Activated CD8-positive, alpha-beta memory T cell treated with anti-CD3 and anti-CD28 coated beads for 24 hours (primary cell): ENCODE measurements at regions not wholly inside any gene's neighbourhood (a gene's known extent, or its start where the extent isn't known, plus 50 kb on each side); places are given as distances from the start of the nearest gene placed in this dataset.
"Not testable (repeated sequence)": the region's sequence is repeated elsewhere in the genome, so short reads cannot be mapped to it uniquely, and the experiment has no call there.

Source experiments
- DNase-seq: peaks from one replicate; pipeline ENCODE4 v3.0.0-alpha.2; 2020

GRCh38 chr16:66041907-66042306 is 324.6 kb upstream of the CDH5 start:
- no peak for DNase-seq

- no peak for DNase-seq
Measured at GRCh38 chr16:66039793-66040192, 326.7 kb upstream of the CDH5 start.

GRCh38 chr16:66036793-66037715 is 329.4 kb upstream of the CDH5 start:
- no peak for DNase-seq

GRCh38 chr16:66036184-66036583 is 330.3 kb upstream of the CDH5 start:
- DNase-seq = no peak

DNA sequence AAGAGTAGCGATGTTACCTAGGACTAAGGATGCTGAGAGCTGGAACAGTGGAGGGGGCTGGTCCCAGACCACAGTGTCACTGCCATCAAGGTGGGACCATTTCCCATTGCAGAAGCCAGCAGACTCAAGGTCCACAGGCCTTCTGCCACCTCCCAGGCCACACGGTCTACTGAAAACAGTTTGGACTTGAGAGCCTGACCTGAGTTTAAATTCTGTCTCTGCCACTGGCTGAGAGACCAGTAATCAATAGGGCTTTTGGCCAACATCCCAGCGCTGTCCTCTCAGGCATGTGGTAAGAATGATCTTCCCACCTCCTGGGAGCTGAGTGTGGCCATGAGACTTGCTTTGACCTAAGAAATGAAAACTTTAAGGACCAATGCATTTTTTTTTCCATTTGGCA is 331.4 kb upstream of the CDH5 start:
- DNase-seq = no peak

DNA sequence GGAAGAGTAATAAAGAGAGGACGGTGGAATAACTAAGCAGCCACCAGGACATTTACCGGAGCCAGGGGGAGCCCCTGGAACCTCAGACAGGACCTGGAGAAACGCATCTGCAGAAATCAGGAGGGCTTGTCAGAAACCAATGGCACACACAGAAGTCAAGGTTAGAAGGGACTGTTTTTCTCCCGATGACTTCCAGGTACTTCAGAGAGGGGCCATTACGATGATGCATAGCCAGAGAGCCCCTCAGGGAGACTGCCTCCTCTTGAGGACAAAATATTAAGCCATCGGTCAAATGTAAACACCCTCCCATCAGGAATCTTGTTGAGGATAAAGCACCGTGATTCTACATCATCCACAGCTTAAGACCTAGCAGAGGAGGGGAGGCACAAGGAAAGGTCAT is 333.6 kb upstream of the CDH5 start:
- DNase-seq = no peak

- no peak for DNase-seq
Measured at GRCh38 chr16:66030036-66030435, 336.5 kb upstream of the CDH5 start.

- no peak for DNase-seq
Measured at GRCh38 chr16:66028510-66029216, 337.8 kb upstream of the CDH5 start.

DNA sequence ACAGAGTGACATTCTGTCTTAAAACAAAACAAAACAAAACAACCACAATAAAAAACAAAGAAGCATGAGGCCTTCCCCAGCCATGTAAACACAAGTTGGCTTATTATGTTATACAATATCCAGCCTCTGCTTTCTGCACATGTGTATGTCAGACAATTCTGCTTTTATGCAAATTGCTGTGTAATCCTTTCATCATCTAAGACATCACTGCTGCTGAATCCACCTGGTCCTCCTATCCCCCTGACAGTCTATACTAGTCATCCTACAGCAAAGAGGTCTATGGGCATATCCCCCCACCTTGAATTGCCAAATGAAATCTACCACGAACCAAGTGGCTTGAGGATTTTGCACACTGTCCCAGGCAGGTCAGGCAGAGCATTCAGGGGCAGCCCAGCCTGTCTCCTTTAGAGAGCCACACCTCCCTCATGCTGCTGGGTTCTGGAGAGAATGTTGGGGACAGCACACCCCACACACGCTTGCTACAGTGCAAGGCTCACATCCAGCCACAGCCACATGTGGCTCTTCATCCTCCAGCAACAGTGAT is 339.6 kb upstream of the CDH5 start:
- DNase-seq = no peak

GRCh38 chr16:66026211-66026610 is 340.3 kb upstream of the CDH5 start:
- no peak for DNase-seq

DNA sequence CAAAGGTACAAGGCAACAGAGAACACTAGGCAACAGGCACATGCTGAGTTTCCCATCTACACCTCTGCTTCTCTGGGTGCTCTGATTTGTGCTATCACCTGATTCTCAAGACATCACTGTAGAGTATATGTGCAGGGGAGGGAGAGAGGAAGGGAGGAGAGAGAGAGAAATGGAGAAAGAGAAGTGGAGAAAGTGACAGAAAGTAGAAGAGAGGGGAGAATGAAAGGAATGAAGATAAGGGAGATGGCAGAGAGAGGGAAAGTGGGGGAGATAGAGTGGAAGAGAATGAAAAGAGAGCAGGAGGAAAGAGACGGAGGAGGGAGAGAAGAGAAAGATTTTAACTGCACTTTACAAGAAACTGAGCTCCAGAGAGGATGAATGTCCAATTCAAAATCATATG is 340.7 kb upstream of the CDH5 start:
- no peak for DNase-seq

GRCh38 chr16:66024567-66024966 is 341.9 kb upstream of the CDH5 start:
- DNase-seq = not testable (repeated sequence)

GRCh38 chr16:66023481-66023880 is 343.0 kb upstream of the CDH5 start:
- DNase-seq = no peak

DNA sequence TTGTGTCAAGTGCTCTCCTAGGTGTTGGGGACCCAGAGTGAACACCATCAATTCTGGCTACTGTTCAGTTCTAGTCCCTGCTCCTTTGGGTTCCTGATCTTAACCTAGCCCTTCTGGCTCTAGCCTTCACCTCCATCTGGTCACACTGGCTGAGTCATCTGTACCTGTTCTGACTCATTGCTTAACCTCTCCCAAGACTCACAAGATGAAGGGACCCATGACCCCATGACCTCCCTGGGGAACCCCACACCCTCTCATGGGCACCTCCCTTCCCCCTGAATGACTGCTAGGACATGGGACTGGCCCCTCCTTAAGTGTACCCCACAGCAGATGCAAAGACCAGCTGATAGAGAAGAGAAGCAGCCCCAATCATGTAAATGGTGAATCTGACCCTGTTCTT is 345.8 kb upstream of the CDH5 start:
- DNase-seq = no peak

GRCh38 chr16:66020046-66020445 is 346.4 kb upstream of the CDH5 start:
- no peak for DNase-seq

DNA sequence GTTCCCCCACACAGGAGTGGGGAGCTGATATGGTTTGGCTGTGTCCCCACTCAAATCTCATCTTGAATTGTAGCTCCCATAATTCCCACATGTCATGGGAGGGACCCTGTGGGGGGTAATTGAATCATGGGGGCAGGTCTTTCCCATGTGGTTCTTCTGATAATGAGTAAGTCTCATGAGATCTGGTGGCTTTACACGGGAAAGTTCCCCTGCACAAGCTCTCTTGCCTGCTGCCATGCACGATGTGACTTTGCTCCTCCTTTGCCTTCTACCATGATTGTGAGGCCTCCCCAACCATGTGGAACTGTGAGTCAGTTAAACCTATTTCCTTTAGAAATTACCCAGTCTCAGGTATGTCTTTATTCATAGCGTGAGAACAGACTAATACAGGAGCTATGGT is 347.0 kb upstream of the CDH5 start:
- not testable (repeated sequence) for DNase-seq

DNA sequence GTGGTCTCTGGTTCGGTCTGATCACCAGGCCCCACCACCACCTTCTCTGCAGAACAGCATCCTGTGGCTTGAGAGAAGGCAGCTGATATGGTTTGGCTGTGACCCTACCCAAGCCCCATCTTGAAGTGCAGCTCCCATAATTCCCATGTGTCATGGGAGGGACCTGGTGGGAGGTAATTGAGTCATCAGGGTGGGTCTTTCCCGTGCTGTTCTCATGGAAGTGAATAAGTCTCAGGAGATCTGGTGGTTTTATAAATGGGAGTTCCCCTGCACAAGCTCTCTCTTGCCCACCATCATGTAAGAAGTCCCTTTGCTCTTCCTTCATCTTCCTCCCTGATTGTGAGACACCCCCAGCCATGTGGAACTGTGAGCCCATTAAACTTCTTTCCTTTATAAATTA is 352.3 kb upstream of the CDH5 start:
- DNase-seq = no peak

DNA sequence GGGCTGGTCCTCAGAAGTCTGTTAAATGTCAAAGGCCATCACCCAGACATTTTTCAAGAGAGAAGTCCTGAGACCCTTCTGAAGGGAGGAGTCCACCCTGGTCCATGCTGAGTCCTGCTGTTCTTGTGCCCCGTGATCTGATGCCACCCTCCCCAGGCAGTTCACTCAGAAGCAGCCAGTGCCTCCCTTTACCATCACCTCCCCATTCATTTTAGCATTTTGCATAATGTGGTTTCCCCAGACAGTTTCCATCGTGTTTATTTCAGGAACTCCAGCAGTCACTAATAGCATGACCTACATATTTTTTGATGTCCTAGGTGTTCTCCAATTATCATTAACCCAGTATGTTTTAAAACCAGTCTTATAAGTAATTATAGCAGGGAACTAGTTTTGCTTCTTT is 353.0 kb upstream of the CDH5 start:
- no peak for DNase-seq

- no peak for DNase-seq
Measured at GRCh38 chr16:66008136-66008535, 358.4 kb upstream of the CDH5 start.

DNA sequence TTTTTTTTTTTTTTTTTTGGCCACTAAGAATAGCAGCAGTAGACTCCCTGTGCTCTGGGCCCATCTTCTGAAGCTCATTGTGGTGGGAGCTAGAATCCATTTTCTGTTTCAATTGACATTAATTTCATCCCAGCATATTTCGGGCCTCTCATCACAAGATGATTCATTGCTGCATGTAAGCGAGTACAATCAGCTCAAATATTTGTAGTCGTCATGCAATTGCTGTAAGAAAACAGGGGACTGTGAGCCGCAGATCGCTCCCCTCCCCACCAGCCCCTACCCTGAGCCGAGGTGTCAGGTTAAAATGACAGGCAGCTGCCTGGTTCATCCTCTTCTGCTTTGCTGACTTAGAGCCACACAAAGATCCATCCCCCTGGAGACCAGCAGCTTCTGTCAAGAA is 358.8 kb upstream of the CDH5 start:
- DNase-seq = no peak

GRCh38 chr16:66006485-66006884 is 360.0 kb upstream of the CDH5 start:
- no peak for DNase-seq

- DNase-seq = no peak
Measured at GRCh38 chr16:66004699-66005098, 361.8 kb upstream of the CDH5 start.

DNA sequence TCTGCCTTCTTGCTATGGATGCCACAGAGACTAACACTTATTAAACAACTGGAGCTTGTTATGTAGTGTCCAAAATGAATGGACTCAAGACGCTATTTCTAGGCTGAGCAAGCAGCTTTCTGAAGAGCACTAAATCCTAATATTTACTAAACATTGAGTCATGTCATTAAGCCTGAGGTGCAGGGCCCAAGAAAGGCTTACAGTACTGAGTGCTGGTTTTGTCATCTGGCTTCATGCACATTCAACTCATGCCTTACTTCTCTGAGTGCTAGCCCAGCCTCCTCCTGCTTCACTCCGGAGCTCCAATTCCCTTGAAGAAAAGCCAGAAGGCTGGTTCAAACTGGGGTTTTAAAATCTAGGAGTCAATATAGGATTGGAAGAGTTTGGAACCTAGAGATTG is 363.3 kb upstream of the CDH5 start:
- DNase-seq = no peak

DNA sequence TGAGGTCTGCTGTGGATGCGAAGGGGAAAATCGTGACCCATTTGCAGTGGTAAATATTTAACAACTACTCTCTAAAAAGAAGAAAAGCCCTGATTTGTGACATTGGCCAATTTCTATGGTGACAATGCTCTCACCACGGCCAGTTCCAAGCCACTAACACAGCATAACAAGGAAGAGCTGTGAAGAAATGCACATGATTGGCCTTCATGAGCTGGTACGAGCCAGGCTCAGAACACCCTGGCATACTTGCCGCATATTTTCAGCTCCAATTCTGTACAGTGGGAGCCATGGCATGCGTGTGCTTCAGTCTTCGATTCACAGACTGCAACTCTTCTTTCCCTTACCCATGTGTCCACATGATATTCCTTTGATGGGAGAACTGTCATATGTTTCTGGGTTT is 363.9 kb upstream of the CDH5 start:
- no peak for DNase-seq
